ENCODE measurements at regions not wholly inside any gene's neighbourhood (a gene's known extent, or its start where the extent isn't known, plus 50 kb on each side); places are given as distances from the start of the nearest gene placed in this dataset.

DNA sequence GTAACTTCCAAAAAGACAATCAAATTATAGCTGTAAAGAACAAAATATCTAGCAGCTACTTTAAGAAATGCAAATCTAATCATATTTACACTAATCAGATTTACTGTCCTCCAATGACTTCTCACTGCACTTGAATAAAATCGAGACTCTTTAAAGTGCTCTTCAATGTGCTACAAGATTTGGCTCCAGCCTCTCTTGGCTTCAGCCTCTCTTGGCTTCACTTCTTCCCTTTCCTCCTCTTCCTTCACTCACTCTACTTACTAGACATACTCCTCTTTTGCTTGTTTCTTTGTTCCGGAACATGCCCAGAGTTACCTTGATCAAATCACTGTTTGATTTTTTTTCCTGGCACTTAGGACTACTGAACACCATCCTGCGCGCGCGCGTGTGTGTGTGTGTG, 495.4 kb downstream of the LMO7 start:
- H3K4me1 ChIP-seq (ENCODE audit: control insufficient read depth in 2 of 2, insufficient read depth in 2 of 2, low read length in 2 of 2) = no peaks in the 10 kb centered on the region
- no peaks in the 10 kb centered on the region for H3K9me3 ChIP-seq (ENCODE audit: control insufficient read depth in 2 of 2, insufficient read depth in 1 of 2, low read length in 1 of 2)
- WGBS = 83% methylated on average over 7 of the region's 7 CpGs
- H3K36me3 ChIP-seq (ENCODE audit: control insufficient read depth in 2 of 2, insufficient read depth in 2 of 2, low read length in 1 of 2) = no peaks in the 10 kb centered on the region
- no peak overlapping the region for H3K27ac ChIP-seq (ENCODE audit: low read depth in 1 of 2, low read length in 1 of 2)
- DNase-seq (ENCODE audit: low read depth in 6 of 9, low spot score in 9 of 9) = no peak
- H3K27me3 ChIP-seq (ENCODE audit: control insufficient read depth in 2 of 2, insufficient read depth in 1 of 2, low read length in 1 of 2) = no peaks in the 10 kb centered on the region
- H3K4me3 ChIP-seq (ENCODE audit: low read length in 2 of 2) = no peak overlapping the region

DNA sequence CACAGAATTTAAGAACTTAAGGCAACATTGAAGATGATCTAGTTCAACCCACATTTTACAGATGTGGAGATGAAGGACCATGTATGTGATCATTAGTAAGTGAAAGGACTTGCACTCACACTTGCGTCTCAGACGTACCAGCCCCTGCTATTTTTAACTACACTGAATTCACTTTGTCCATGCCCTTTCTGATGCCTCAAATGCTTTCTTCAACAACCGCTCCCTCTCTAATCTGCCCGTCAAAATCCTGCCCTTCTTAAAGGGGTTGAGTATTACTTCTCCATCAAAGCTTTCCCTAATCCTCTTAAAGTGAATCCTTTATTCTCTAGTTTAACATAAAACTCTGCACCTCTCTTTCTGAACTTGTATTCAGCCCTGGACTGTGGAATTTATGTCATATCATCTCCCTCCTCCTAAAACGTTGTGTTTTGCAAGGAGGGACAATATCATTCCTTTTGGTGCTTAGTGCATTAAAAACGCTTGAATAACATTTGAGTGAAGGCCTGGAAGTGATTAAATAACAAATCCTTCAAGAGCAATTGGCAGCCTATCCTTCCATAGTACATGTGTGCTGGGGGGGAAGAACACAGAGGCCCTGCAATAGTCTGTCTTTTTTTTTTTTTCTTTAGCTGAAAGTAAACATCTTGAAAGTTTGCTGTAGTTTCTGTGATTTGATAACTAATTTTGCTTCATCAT, 493.3 kb downstream of the LMO7 start:
- 91% methylated on average over 6 of the region's 6 CpGs for WGBS
- Histone ChIP-seq H3K27me3 (ENCODE audit: control insufficient read depth in 2 of 2, insufficient read depth in 1 of 2, low read length in 1 of 2) (no peaks in the 10 kb centered on the region), H3K4me3 (ENCODE audit: low read length in 2 of 2) (no peak overlapping the region), H3K27ac (ENCODE audit: low read depth in 1 of 2, low read length in 1 of 2) (no peak overlapping the region), H3K4me1 (ENCODE audit: control insufficient read depth in 2 of 2, insufficient read depth in 2 of 2, low read length in 2 of 2) (no peaks in the 10 kb centered on the region), H3K9me3 (ENCODE audit: control insufficient read depth in 2 of 2, insufficient read depth in 1 of 2, low read length in 1 of 2) (peaks cover 0 to 3% of the 10 kb centered on the region in 2 donors), H3K36me3 (ENCODE audit: control insufficient read depth in 2 of 2, insufficient read depth in 2 of 2, low read length in 1 of 2) (no peaks in the 10 kb centered on the region)
- no peak for DNase-seq (ENCODE audit: low read depth in 6 of 9, low spot score in 9 of 9)

DNA sequence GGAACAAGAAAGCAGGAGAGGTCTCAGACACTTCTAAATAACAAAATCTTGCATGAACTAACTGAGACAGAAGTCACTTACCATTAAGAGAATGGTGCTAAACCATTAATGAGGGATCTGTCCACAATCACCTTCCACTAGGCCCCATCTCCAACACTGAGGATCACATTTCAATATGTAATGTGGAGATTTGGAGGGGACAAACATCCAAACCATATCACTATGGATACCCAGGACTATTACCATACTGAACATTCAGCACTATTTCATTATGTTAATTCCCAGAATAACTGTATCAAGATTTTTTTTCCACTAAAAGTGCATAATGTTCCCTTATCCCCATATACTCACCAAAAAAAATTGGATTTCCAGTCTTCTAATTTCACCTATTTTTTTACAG, 491.8 kb downstream of the LMO7 start:
- no peaks in the 10 kb centered on the region for H3K36me3 ChIP-seq (ENCODE audit: control insufficient read depth in 2 of 2, insufficient read depth in 2 of 2, low read length in 1 of 2)
- H3K27ac ChIP-seq (ENCODE audit: low read depth in 1 of 2, low read length in 1 of 2) = no peak overlapping the region
- DNase-seq (ENCODE audit: low read depth in 6 of 9, low spot score in 9 of 9) = no peak
- peaks cover 0 to 7% of the 10 kb centered on the region in 2 donors for H3K9me3 ChIP-seq (ENCODE audit: control insufficient read depth in 2 of 2, insufficient read depth in 1 of 2, low read length in 1 of 2)
- no peak overlapping the region for H3K4me3 ChIP-seq (ENCODE audit: low read length in 2 of 2)
- H3K4me1 ChIP-seq (ENCODE audit: control insufficient read depth in 2 of 2, insufficient read depth in 2 of 2, low read length in 2 of 2) = no peaks in the 10 kb centered on the region
- no peaks in the 10 kb centered on the region for H3K27me3 ChIP-seq (ENCODE audit: control insufficient read depth in 2 of 2, insufficient read depth in 1 of 2, low read length in 1 of 2)

DNA sequence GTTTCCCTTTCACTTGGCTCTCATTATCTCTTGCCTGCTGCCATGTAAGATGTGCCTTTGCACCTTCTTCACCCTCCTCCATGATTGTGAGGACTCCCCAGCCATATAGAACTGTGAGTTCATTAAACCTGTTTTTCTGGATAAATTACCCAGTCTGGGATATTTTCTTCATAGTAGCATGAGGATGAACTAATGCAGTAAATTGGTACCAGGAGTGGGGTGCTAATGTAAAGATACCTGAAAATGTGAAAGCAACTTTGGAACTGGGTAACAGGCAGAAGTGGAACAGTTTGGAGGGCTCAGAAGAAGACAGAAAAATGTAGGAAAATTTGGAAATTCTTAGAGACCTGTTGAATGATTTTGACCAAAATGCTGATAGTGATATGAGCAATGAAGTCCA, 487.4 kb downstream of the LMO7 start:
- Histone ChIP-seq H3K27me3 (ENCODE audit: control insufficient read depth in 2 of 2, insufficient read depth in 1 of 2, low read length in 1 of 2) (no peaks in the 10 kb centered on the region), H3K27ac (ENCODE audit: low read depth in 1 of 2, low read length in 1 of 2) (no peak overlapping the region), H3K36me3 (ENCODE audit: control insufficient read depth in 2 of 2, insufficient read depth in 2 of 2, low read length in 1 of 2) (no peaks in the 10 kb centered on the region), H3K9me3 (ENCODE audit: control insufficient read depth in 2 of 2, insufficient read depth in 1 of 2, low read length in 1 of 2) (peaks cover 0 to 7% of the 10 kb centered on the region in 2 donors), H3K4me1 (ENCODE audit: control insufficient read depth in 2 of 2, insufficient read depth in 2 of 2, low read length in 2 of 2) (no peaks in the 10 kb centered on the region), H3K4me3 (ENCODE audit: low read length in 2 of 2) (no peak overlapping the region)
- DNase-seq (ENCODE audit: low read depth in 6 of 9, low spot score in 9 of 9) = no peak

DNA sequence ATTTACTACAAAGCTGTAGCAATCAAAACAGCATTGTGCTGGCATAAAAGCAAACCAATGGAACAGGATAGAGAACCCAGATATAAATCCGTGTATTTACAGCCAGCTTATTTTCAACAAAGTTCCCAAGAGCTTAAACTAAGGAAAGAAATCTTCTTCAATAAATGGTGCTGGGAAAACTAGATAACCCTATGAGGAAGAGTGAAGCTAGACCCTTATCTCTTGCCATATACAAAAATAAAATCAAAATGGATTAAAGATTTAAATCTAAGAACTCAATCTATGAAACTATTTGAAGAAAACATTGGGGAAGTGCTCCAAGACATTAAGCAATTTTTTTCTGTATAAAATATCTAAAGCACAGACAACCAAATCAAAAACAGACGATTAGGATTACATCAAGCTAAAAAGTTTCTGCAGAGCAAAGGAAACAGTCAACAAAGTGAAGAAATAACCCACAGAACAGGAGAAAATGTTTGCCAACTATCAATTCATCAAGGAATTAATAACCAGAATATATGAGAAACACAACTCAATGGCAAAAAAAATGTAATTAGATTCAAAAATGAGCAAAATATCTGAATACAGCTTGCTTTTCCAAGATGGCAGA, 480.7 kb downstream of the LMO7 start:
- no peak for DNase-seq (ENCODE audit: low read depth in 6 of 9, low spot score in 9 of 9)
- no peak overlapping the region for H3K4me3 ChIP-seq (ENCODE audit: low read length in 2 of 2)
- no peak overlapping the region for H3K27ac ChIP-seq (ENCODE audit: low read depth in 1 of 2, low read length in 1 of 2)
- H3K27me3 ChIP-seq (ENCODE audit: control insufficient read depth in 2 of 2, insufficient read depth in 1 of 2, low read length in 1 of 2) = no peaks in the 10 kb centered on the region
- no peaks in the 10 kb centered on the region for H3K9me3 ChIP-seq (ENCODE audit: control insufficient read depth in 2 of 2, insufficient read depth in 1 of 2, low read length in 1 of 2)
- 88% methylated on average over 2 of the region's 2 CpGs for WGBS
- H3K36me3 ChIP-seq (ENCODE audit: control insufficient read depth in 2 of 2, insufficient read depth in 2 of 2, low read length in 1 of 2) = no peaks in the 10 kb centered on the region
- H3K4me1 ChIP-seq (ENCODE audit: control insufficient read depth in 2 of 2, insufficient read depth in 2 of 2, low read length in 2 of 2) = no peaks in the 10 kb centered on the region

DNA sequence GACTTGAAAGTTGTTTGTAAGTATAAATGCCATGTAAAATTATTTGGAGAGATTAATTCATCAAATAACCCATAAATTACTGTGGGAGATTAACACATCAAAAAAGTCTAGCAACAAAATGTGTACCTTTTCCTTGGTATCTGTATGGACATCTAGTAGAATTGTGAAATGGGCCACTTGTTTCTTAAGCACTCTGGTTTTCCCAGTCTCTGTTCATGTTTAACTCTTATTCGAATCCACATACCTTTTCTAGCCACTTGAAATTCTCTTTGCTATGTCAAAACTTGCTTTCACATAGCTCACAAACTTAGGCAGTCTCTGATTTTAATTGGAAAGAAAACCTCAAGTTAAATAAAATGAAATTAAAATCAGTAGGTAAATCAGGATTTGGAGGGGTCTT, 470.6 kb downstream of the LMO7 start:
- no peak overlapping the region for H3K27ac ChIP-seq (ENCODE audit: low read depth in 1 of 2, low read length in 1 of 2)
- WGBS = 58% methylated on average over 1 of the region's 1 CpG
- H3K4me3 ChIP-seq (ENCODE audit: low read length in 2 of 2) = no peak overlapping the region
- H3K4me1 ChIP-seq (ENCODE audit: control insufficient read depth in 2 of 2, insufficient read depth in 2 of 2, low read length in 2 of 2) = no peaks in the 10 kb centered on the region
- no peaks in the 10 kb centered on the region for H3K36me3 ChIP-seq (ENCODE audit: control insufficient read depth in 2 of 2, insufficient read depth in 2 of 2, low read length in 1 of 2)
- no peaks in the 10 kb centered on the region for H3K9me3 ChIP-seq (ENCODE audit: control insufficient read depth in 2 of 2, insufficient read depth in 1 of 2, low read length in 1 of 2)
- H3K27me3 ChIP-seq (ENCODE audit: control insufficient read depth in 2 of 2, insufficient read depth in 1 of 2, low read length in 1 of 2) = no peaks in the 10 kb centered on the region
- no peak for DNase-seq (ENCODE audit: low read depth in 6 of 9, low spot score in 9 of 9)

DNA sequence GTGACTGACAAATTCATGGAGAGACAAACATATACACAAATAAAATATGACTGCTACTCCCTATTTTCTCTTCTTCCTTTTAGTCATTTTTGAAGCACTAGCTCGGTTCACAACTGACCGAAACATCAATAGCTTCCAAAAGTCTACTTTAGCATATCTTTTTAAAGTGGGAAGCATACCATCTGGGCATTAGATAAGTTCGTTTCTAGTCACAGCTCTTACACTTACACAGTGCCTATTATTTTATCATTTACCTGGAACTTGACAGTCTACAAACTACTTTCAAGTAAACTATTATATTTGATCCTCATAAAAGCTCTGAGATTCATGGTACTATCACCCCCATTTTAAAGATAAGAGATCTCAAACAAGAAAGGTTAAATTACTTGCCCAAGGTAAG, 458.5 kb downstream of the LMO7 start:
- Histone ChIP-seq H3K36me3 (ENCODE audit: control insufficient read depth in 2 of 2, insufficient read depth in 2 of 2, low read length in 1 of 2) (no peaks in the 10 kb centered on the region), H3K9me3 (ENCODE audit: control insufficient read depth in 2 of 2, insufficient read depth in 1 of 2, low read length in 1 of 2) (no peaks in the 10 kb centered on the region), H3K27me3 (ENCODE audit: control insufficient read depth in 2 of 2, insufficient read depth in 1 of 2, low read length in 1 of 2) (no peaks in the 10 kb centered on the region), H3K27ac (ENCODE audit: low read depth in 1 of 2, low read length in 1 of 2) (no peak overlapping the region), H3K4me3 (ENCODE audit: low read length in 2 of 2) (no peak overlapping the region), H3K4me1 (ENCODE audit: control insufficient read depth in 2 of 2, insufficient read depth in 2 of 2, low read length in 2 of 2) (no peaks in the 10 kb centered on the region)
- DNase-seq (ENCODE audit: low read depth in 6 of 9, low spot score in 9 of 9) = no peak
- WGBS = 95% methylated on average over 3 of the region's 3 CpGs

DNA sequence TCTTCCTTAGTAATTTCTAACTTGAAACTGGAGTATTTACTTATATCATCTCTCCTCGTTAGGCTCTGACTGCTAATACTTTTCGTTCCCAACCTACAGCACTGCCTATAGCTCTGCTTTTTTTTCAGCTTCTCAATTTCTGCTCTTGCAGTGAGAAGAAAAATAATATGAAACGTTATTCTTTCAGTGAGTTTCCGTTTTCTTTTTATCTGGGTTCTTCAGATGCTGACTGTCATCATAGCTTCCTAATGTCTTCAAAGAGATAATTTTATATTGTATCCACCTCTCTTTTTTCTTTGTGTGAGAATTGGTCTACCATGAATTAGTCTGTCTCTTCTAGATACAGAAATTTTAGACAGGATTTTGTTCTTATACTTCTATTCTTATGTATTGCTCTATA, 454.9 kb downstream of the LMO7 start:
- Histone ChIP-seq H3K27ac (ENCODE audit: low read depth in 1 of 2, low read length in 1 of 2) (no peak overlapping the region), H3K27me3 (ENCODE audit: control insufficient read depth in 2 of 2, insufficient read depth in 1 of 2, low read length in 1 of 2) (no peaks in the 10 kb centered on the region), H3K9me3 (ENCODE audit: control insufficient read depth in 2 of 2, insufficient read depth in 1 of 2, low read length in 1 of 2) (peaks cover 0 to 9% of the 10 kb centered on the region in 2 donors), H3K4me1 (ENCODE audit: control insufficient read depth in 2 of 2, insufficient read depth in 2 of 2, low read length in 2 of 2) (no peaks in the 10 kb centered on the region), H3K36me3 (ENCODE audit: control insufficient read depth in 2 of 2, insufficient read depth in 2 of 2, low read length in 1 of 2) (no peaks in the 10 kb centered on the region), H3K4me3 (ENCODE audit: low read length in 2 of 2) (no peak overlapping the region)
- 79% methylated on average over 4 of the region's 4 CpGs for WGBS
- no peak for DNase-seq (ENCODE audit: low read depth in 6 of 9, low spot score in 9 of 9)

DNA sequence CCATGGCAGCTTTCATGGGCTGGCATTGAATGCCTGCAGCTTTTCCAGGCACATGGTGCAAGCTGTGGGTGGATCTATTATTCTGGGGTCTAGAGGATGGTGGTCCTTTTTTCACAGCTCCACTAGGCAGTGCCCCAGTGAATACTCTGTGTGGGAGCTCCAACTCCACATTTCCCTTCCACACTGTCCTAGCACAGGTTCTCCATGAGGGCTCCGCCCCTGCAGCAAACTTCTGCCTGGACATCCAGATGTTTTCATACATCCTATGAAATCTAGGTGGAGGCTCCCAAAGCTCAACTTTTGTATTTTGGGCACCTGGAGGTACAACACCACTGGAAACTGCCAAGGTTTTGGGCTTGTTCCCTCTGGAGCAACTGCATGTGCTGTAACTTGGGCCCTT, 450.6 kb downstream of the LMO7 start:
- no peak overlapping the region for H3K4me3 ChIP-seq (ENCODE audit: low read length in 2 of 2)
- no peaks in the 10 kb centered on the region for H3K27me3 ChIP-seq (ENCODE audit: control insufficient read depth in 2 of 2, insufficient read depth in 1 of 2, low read length in 1 of 2)
- H3K36me3 ChIP-seq (ENCODE audit: control insufficient read depth in 2 of 2, insufficient read depth in 2 of 2, low read length in 1 of 2) = no peaks in the 10 kb centered on the region
- DNase-seq (ENCODE audit: low read depth in 6 of 9, low spot score in 9 of 9) = no peak
- H3K27ac ChIP-seq (ENCODE audit: low read depth in 1 of 2, low read length in 1 of 2) = no peak overlapping the region
- H3K4me1 ChIP-seq (ENCODE audit: control insufficient read depth in 2 of 2, insufficient read depth in 2 of 2, low read length in 2 of 2) = no peaks in the 10 kb centered on the region
- peaks cover 0 to 9% of the 10 kb centered on the region in 2 donors for H3K9me3 ChIP-seq (ENCODE audit: control insufficient read depth in 2 of 2, insufficient read depth in 1 of 2, low read length in 1 of 2)
- WGBS = 98% methylated on average over 1 of the region's 1 CpG

Measured in thymus (tissue), 11 donors.